Vagina (tissue), 2 donors: ENCODE measurements at regions not wholly inside any gene's neighbourhood (a gene's known extent, or its start where the extent isn't known, plus 50 kb on each side); places are given as distances from the start of the nearest gene placed in this dataset.

Experiments
- CTCF ChIP-seq, 3 experiments: fragments of 450-650 bp in 2 of 3; fragments of 200-600 bp in 1 of 3; sonication (generic) in 1 of 3; IDR thresholded peaks; one replicate each; pipeline ENCODE4 v1.5.1; 2017 to 2019; ENCODE audit warnings: antibody characterized with exemption in 3 of 3, mild to moderate bottlenecking in 2 of 3, moderate library complexity in 2 of 3
- POLR2AphosphoS5 ChIP-seq, 2 donors: sonication (generic); formaldehyde crosslinking; IDR thresholded peaks; one replicate each; pipeline ENCODE4 v1.9.0; 2017; ENCODE audit warnings: antibody characterized with exemption in 2 of 2, mild to moderate bottlenecking in 2 of 2, low read depth in 1 of 2; ENCODE audit not compliant: insufficient read depth in 1 of 2

- no peak for TF ChIP-seq CTCF (IDR thresholded peaks at IDR 0.05)
- TF ChIP-seq POLR2AphosphoS5 (IDR thresholded peaks at IDR 0.05; ENCODE audit: insufficient read depth in 1 of 2, low read depth in 1 of 2), result no peak
These were observed 169.2 kb upstream of the MYCN start for GRCh38 chr2:15771124-15771523.
